Transverse colon (tissue), 4 donors: ENCODE measurements at regions not wholly inside any gene's neighbourhood (a gene's known extent, or its start where the extent isn't known, plus 50 kb on each side); places are given as distances from the start of the nearest gene placed in this dataset.

Source experiments
- DNase-seq: peaks from one replicate; pipeline ENCODE4 v3.0.0-alpha.2; 2019
- H3K27ac ChIP-seq, 4 donors: fragments of 200-600 bp; sonication (generic); 2 replicates each; pipeline ENCODE4 v1.5.1; 2016 to 2018; ENCODE audit warnings: inconsistent platforms in 4 of 4
- H3K27me3 ChIP-seq: fragments of 200-600 bp; sonication (generic); 2 replicates; pipeline ENCODE4 v1.5.1; 2017; ENCODE audit warnings: inconsistent platforms
- H3K36me3 ChIP-seq, 4 donors: fragments of 200-600 bp; sonication (generic); 2 replicates each; pipeline ENCODE4 v1.5.1; 2017 to 2019; ENCODE audit warnings: inconsistent platforms in 4 of 4
- H3K4me1 ChIP-seq, 4 donors: fragments of 200-600 bp; sonication (generic); 2 replicates each; pipeline ENCODE4 v1.5.1; 2017 to 2020; ENCODE audit warnings: inconsistent platforms in 4 of 4
- H3K4me3 ChIP-seq, 4 donors: fragments of 200-600 bp; sonication (generic); 1 replicate in 1 of 4; 2 replicates in 3 of 4; pipeline versions ENCODE4 v1.5.1 to v1.6.1; 2017 to 2019; ENCODE audit warnings: inconsistent platforms in 4 of 4
- H3K9me3 ChIP-seq, 2 donors: fragments of 200-600 bp; sonication (generic); 2 replicates each; pipeline ENCODE4 v1.5.1; 2017 to 2019; ENCODE audit warnings: inconsistent platforms in 2 of 2
- CTCF ChIP-seq, 5 experiments: fragments of 200-600 bp in 3 of 5; fragments of 450-650 bp in 2 of 5; sonication (generic) in 3 of 5; IDR thresholded peaks; 1 replicate in 2 of 5; 2 replicates in 3 of 5; pipeline ENCODE4 v1.5.1; 2016 to 2017; ENCODE audit warnings: antibody characterized with exemption in 5 of 5, inconsistent platforms in 3 of 5, mild to moderate bottlenecking in 2 of 5, moderate library complexity in 1 of 5
- EP300 ChIP-seq: sonication (generic); formaldehyde crosslinking; IDR thresholded peaks from one replicate; pipeline ENCODE4 v1.6.1; 2017; ENCODE audit warnings: antibody characterized with exemption, low read depth
- POLR2A ChIP-seq: fragments of 450-650 bp; IDR thresholded peaks from one replicate; pipeline ENCODE4 v1.6.1; 2016; ENCODE audit warnings: antibody characterized with exemption, mild to moderate bottlenecking, moderate library complexity
- POLR2AphosphoS5 ChIP-seq, 3 donors: sonication (generic); formaldehyde crosslinking; IDR thresholded peaks; one replicate each; pipeline ENCODE4 v1.6.1; 2016; ENCODE audit warnings: antibody characterized with exemption in 3 of 3
- WGBS, 2 donors: methylation state at CpG; one replicate each; pipeline ENCODE4 v1.1.5; 2018; ENCODE audit warnings: low coverage in 1 of 2; 5-methylcytosine and 5-hydroxymethylcytosine counted together
- in situ Hi-C, 4 donors: fragments of 200-750 bp; cut with MboI; loops; one replicate each; pipeline versions ENCODE4 v1.15.0 to v1.15.1; 2017; ENCODE audit warnings: low sequenced_read_pairs in 3 of 4, low pct_ligation_motif_present in 1 of 4, low pct_unique_long_range_greater_than_20kb in 1 of 4
- intact Hi-C: fragments of 100-400 bp; cut with DNase I; formaldehyde crosslinking; loops from one replicate; pipeline ENCODE4 v1.15.1; 2023; ENCODE audit warnings: low total_unique reads

- no peaks in the 10 kb centered on the region for H3K36me3 ChIP-seq
- H3K9me3 ChIP-seq = no peaks in the 10 kb centered on the region
- no peak overlapping the region for H3K27ac ChIP-seq
- TF ChIP-seq POLR2AphosphoS5 (IDR thresholded peaks at IDR 0.05) (no peak), POLR2A (no peak), CTCF (IDR thresholded peaks at IDR 0.05) (no peak), EP300 (no peak)
- 88 to 91% methylated on average over 7 of the region's 7 CpGs for WGBS, 2 donors
- intact Hi-C loops (no loop called here), in situ Hi-C loops (loop anchor here in 1 of 4 donors (25.0 kb wide), 1 partner anchor 1069 kb away; no protein-coding TSS in a partner anchor)
- H3K4me1 ChIP-seq = no peaks in the 10 kb centered on the region
- no peak overlapping the region for H3K4me3 ChIP-seq
- no peaks in the 10 kb centered on the region for H3K27me3 ChIP-seq
- no peak for DNase-seq
Observed at GRCh38 chr3:70568626-70569025, 256.2 kb upstream of the MDFIC2 start.

GRCh38 chr3:70565861-70566260 lies 253.4 kb upstream of the MDFIC2 start:
- DNase-seq = no peak
- Histone ChIP-seq H3K9me3 (no peaks in the 10 kb centered on the region), H3K4me1 (no peaks in the 10 kb centered on the region), H3K4me3 (no peak overlapping the region), H3K27ac (no peak overlapping the region), H3K27me3 (no peaks in the 10 kb centered on the region), H3K36me3 (no peaks in the 10 kb centered on the region)
- intact Hi-C loops = no loop called here
- 80 to 88% methylated on average over 1 to 3 of the region's 3 CpGs for WGBS, 2 donors
- TF ChIP-seq CTCF (IDR thresholded peaks at IDR 0.05) (no peak), POLR2AphosphoS5 (IDR thresholded peaks at IDR 0.05) (no peak), EP300 (no peak), POLR2A (no peak)
- in situ Hi-C loops = loop anchor here in 1 of 4 donors (25.0 kb wide), 1 partner anchor 1071 kb away; no protein-coding TSS in a partner anchor

- WGBS, 2 donors = 64% methylated on average over 3 of the region's 3 CpGs; no CpG with 5 or more reads in 1 of the 2 donors
- no peak for TF ChIP-seq POLR2AphosphoS5 (IDR thresholded peaks at IDR 0.05)
- TF ChIP-seq EP300 = no peak
- no peak for TF ChIP-seq POLR2A
- no peak for TF ChIP-seq CTCF (IDR thresholded peaks at IDR 0.05)
- no peaks in the 10 kb centered on the region for H3K36me3 ChIP-seq
Observed at GRCh38 chr3:70564552-70564951, 252.1 kb upstream of the MDFIC2 start.

GRCh38 chr3:70561796-70562195 lies 249.4 kb upstream of the MDFIC2 start:
- no peak overlapping the region for H3K4me3 ChIP-seq
- intact Hi-C loops (no loop called here), in situ Hi-C loops (loop anchor here in 1 of 4 donors (25.0 kb wide), 1 partner anchor 1076 kb away; no protein-coding TSS in a partner anchor)
- no peak for DNase-seq
- H3K27ac ChIP-seq = no peak overlapping the region
- WGBS, 2 donors = 82 to 85% methylated on average over 3 of the region's 3 CpGs
- H3K9me3 ChIP-seq = no peaks in the 10 kb centered on the region
- H3K27me3 ChIP-seq = no peaks in the 10 kb centered on the region
- no peaks in the 10 kb centered on the region for H3K36me3 ChIP-seq
- no peak for TF ChIP-seq EP300
- no peak for TF ChIP-seq CTCF (IDR thresholded peaks at IDR 0.05)
- TF ChIP-seq POLR2A = no peak
- TF ChIP-seq POLR2AphosphoS5 (IDR thresholded peaks at IDR 0.05) = no peak
- no peaks in the 10 kb centered on the region for H3K4me1 ChIP-seq

More at GRCh38 chr3:70564552-70564951, 252.1 kb upstream of the MDFIC2 start:
- Histone ChIP-seq H3K4me3 (no peak overlapping the region), H3K9me3 (no peaks in the 10 kb centered on the region), H3K27me3 (no peaks in the 10 kb centered on the region), H3K27ac (no peak overlapping the region), H3K4me1 (no peaks in the 10 kb centered on the region)
- DNase-seq = no peak
- intact Hi-C loops (no loop called here), in situ Hi-C loops (loop anchor here in 1 of 4 donors (25.0 kb wide), 1 partner anchor 1073 kb away; no protein-coding TSS in a partner anchor)
